ENCODE measurements at regions not wholly inside any gene's neighbourhood (a gene's known extent, or its start where the extent isn't known, plus 50 kb on each side); places are given as distances from the start of the nearest gene placed in this dataset.

DNA sequence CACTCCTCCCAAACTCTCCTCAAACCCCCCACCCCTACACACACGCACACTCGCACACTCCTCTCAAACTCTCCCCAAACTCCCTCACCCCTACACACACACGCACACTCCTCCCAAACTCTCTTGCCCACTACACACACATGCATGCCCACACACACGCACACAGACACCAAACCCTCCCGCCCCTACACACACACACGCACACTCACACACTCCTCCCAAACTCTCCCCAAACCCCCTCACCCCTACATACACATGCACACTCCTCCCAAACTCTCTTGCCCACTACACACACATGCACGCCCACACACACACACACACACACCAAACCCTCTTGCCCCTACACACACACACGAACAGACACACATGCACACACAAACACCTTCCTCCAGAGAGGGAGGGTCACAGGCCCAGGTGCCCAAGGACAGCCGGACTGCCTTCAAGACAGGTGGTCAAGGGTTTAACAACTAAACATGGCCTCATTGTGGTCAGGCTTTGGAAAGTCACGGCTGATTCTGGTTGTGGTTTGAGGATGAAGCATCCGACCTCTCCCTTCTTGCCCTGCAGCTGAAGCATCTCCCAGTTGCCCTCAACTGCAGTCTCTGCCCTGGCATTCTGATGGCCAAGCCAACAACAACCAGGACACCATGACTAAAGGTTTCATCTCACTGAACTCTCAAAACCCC lies 72.3 kb upstream of the SNTG2 start (continued):
- TF ChIP-seq, protein P1, sequence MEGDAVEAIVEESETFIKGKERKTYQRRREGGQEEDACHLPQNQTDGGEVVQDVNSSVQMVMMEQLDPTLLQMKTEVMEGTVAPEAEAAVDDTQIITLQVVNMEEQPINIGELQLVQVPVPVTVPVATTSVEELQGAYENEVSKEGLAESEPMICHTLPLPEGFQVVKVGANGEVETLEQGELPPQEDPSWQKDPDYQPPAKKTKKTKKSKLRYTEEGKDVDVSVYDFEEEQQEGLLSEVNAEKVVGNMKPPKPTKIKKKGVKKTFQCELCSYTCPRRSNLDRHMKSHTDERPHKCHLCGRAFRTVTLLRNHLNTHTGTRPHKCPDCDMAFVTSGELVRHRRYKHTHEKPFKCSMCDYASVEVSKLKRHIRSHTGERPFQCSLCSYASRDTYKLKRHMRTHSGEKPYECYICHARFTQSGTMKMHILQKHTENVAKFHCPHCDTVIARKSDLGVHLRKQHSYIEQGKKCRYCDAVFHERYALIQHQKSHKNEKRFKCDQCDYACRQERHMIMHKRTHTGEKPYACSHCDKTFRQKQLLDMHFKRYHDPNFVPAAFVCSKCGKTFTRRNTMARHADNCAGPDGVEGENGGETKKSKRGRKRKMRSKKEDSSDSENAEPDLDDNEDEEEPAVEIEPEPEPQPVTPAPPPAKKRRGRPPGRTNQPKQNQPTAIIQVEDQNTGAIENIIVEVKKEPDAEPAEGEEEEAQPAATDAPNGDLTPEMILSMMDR (conservative IDR thresholded peaks at IDR 0.05; ENCODE audit: low read depth in 2 of 2), result no peak
- TF ChIP-seq NANOG (IDR thresholded peaks at IDR 0.05; ENCODE audit: borderline replicate concordance) (no peak), EZH2phosphoT487 (IDR thresholded peaks at IDR 0.05; ENCODE audit: unreplicated experiment) (no peak), POLR2AphosphoS5 (IDR thresholded peaks at IDR 0.05; ENCODE audit: low read depth) (no peak), JUNB (IDR thresholded peaks at IDR 0.05; ENCODE audit: unreplicated experiment) (no peak), ZNF114 (CRISPR knock-in tag; IDR thresholded peaks at IDR 0.05) (no peak), ZNF331 (CRISPR knock-in tag; IDR thresholded peaks at IDR 0.05; ENCODE audit: low read depth) (no peak)
- TF ChIP-seq, protein P2, sequence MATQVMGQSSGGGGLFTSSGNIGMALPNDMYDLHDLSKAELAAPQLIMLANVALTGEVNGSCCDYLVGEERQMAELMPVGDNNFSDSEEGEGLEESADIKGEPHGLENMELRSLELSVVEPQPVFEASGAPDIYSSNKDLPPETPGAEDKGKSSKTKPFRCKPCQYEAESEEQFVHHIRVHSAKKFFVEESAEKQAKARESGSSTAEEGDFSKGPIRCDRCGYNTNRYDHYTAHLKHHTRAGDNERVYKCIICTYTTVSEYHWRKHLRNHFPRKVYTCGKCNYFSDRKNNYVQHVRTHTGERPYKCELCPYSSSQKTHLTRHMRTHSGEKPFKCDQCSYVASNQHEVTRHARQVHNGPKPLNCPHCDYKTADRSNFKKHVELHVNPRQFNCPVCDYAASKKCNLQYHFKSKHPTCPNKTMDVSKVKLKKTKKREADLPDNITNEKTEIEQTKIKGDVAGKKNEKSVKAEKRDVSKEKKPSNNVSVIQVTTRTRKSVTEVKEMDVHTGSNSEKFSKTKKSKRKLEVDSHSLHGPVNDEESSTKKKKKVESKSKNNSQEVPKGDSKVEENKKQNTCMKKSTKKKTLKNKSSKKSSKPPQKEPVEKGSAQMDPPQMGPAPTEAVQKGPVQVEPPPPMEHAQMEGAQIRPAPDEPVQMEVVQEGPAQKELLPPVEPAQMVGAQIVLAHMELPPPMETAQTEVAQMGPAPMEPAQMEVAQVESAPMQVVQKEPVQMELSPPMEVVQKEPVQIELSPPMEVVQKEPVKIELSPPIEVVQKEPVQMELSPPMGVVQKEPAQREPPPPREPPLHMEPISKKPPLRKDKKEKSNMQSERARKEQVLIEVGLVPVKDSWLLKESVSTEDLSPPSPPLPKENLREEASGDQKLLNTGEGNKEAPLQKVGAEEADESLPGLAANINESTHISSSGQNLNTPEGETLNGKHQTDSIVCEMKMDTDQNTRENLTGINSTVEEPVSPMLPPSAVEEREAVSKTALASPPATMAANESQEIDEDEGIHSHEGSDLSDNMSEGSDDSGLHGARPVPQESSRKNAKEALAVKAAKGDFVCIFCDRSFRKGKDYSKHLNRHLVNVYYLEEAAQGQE (IDR thresholded peaks at IDR 0.05; ENCODE audit: unreplicated experiment), result no peak

DNA sequence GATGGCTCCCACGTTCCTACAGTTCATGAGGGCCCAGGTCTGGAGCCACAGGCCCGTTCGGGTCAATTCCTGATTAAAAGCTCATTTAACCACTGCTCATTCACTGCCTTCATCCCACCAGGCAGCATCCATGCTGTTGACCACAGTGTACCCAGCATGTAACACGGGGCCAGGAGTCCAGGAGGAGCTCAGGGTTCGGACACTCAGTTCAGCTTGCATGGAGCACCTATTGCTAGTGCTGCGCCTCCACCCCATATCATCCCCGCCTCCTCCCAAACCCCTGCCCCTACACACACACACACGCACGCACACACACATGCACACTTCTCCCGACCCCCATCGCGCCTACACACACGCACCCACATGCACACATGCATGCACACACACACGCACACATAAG lies 72.9 kb upstream of the SNTG2 start:
- Histone ChIP-seq H3K27me3 (ENCODE audit: insufficient read depth) (no peaks in the 10 kb centered on the region), H3K79me2 (replicated peaks; ENCODE audit: insufficient read depth) (no peaks in the 10 kb centered on the region), H3K4me1 (ENCODE audit: insufficient read depth) (0 out of 2 replicates have a peak, but pooled peaks cover 5% of the 10 kb centered on the region), H3K9me2 (ENCODE audit: insufficient read depth) (no peaks in the 10 kb centered on the region), H4K20me1 (replicated peaks; ENCODE audit: insufficient read depth) (no peaks in the 10 kb centered on the region), H3K4me2 (no peak overlapping the region), H2AFZ (no peak overlapping the region), H3K4me3 (no peak overlapping the region), H3K36me3 (ENCODE audit: insufficient read depth) (no peaks in the 10 kb centered on the region), H3F3A (replicated peaks; ENCODE audit: low read depth) (no peaks in the 10 kb centered on the region), H3K27ac (ENCODE audit: low read depth) (no peak overlapping the region)
- Mint-ChIP-seq H3K27ac (no peak overlapping the region), H3K4me1 (peaks cover 18% of the 10 kb centered on the region), H3K36me3 (ENCODE audit: low read depth) (no peaks in the 10 kb centered on the region; the same call in 2 of the 3 replicates), H3K9me3 (peaks cover 7% of the 10 kb centered on the region; the same call in 2 of the 3 replicates), H3K4me3 (no peak overlapping the region), H3K27me3 (ENCODE audit: insufficient read depth, low read depth, poor library complexity) (peaks cover 12% of the 10 kb centered on the region)
- no peak for DNase-seq (ENCODE audit: low spot score)
- ATAC-seq, result no peak
- TF ChIP-seq ZNF114 (CRISPR knock-in tag; IDR thresholded peaks at IDR 0.05) (no peak), POLR2AphosphoS5 (IDR thresholded peaks at IDR 0.05; ENCODE audit: low read depth) (no peak), STAT1 (IDR thresholded peaks at IDR 0.05; ENCODE audit: unreplicated experiment) (no peak), EZH2 (IDR thresholded peaks at IDR 0.05; ENCODE audit: low read depth, unreplicated experiment) (no peak), ZNF331 (CRISPR knock-in tag; IDR thresholded peaks at IDR 0.05; ENCODE audit: low read depth) (no peak), EZH2phosphoT487 (IDR thresholded peaks at IDR 0.05; ENCODE audit: unreplicated experiment) (no peak)
- TF ChIP-seq, protein P3, sequence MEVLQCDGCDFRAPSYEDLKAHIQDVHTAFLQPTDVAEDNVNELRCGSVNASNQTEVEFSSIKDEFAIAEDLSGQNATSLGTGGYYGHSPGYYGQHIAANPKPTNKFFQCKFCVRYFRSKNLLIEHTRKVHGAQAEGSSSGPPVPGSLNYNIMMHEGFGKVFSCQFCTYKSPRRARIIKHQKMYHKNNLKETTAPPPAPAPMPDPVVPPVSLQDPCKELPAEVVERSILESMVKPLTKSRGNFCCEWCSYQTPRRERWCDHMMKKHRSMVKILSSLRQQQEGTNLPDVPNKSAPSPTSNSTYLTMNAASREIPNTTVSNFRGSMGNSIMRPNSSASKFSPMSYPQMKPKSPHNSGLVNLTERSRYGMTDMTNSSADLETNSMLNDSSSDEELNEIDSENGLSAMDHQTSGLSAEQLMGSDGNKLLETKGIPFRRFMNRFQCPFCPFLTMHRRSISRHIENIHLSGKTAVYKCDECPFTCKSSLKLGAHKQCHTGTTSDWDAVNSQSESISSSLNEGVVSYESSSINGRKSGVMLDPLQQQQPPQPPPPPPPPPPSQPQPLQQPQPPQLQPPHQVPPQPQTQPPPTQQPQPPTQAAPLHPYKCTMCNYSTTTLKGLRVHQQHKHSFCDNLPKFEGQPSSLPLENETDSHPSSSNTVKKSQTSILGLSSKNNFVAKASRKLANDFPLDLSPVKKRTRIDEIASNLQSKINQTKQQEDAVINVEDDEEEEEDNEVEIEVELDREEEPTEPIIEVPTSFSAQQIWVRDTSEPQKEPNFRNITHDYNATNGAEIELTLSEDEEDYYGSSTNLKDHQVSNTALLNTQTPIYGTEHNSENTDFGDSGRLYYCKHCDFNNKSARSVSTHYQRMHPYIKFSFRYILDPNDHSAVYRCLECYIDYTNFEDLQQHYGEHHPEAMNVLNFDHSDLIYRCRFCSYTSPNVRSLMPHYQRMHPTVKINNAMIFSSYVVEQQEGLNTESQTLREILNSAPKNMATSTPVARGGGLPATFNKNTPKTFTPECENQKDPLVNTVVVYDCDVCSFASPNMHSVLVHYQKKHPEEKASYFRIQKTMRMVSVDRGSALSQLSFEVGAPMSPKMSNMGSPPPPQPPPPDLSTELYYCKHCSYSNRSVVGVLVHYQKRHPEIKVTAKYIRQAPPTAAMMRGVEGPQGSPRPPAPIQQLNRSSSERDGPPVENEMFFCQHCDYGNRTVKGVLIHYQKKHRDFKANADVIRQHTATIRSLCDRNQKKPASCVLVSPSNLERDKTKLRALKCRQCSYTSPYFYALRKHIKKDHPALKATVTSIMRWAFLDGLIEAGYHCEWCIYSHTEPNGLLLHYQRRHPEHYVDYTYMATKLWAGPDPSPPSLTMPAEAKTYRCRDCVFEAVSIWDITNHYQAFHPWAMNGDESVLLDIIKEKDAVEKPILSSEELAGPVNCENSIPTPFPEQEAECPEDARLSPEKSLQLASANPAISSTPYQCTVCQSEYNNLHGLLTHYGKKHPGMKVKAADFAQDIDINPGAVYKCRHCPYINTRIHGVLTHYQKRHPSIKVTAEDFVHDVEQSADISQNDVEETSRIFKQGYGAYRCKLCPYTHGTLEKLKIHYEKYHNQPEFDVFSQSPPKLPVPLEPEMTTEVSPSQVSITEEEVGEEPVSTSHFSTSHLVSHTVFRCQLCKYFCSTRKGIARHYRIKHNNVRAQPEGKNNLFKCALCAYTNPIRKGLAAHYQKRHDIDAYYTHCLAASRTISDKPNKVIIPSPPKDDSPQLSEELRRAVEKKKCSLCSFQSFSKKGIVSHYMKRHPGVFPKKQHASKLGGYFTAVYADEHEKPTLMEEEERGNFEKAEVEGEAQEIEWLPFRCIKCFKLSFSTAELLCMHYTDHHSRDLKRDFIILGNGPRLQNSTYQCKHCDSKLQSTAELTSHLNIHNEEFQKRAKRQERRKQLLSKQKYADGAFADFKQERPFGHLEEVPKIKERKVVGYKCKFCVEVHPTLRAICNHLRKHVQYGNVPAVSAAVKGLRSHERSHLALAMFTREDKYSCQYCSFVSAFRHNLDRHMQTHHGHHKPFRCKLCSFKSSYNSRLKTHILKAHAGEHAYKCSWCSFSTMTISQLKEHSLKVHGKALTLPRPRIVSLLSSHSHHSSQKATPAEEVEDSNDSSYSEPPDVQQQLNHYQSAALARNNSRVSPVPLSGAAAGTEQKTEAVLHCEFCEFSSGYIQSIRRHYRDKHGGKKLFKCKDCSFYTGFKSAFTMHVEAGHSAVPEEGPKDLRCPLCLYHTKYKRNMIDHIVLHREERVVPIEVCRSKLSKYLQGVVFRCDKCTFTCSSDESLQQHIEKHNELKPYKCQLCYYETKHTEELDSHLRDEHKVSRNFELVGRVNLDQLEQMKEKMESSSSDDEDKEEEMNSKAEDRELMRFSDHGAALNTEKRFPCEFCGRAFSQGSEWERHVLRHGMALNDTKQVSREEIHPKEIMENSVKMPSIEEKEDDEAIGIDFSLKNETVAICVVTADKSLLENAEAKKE (CRISPR knock-in tag; IDR thresholded peaks at IDR 0.05), result no peak

All from GM23338 (cell line).